GM21528 (cell line): ENCODE measurements at regions not wholly inside any gene's neighbourhood (a gene's known extent, or its start where the extent isn't known, plus 50 kb on each side); places are given as distances from the start of the nearest gene placed in this dataset.
A peak's percentile ranks its signal among the peaks of the same experiment; 100 is the strongest.

Experiments used
- ATAC-seq: cut with Tn5 transposase; IDR thresholded peaks from one replicate; pipeline ENCODE4 v1.9.1; 2021; ENCODE audit warnings: mild to moderate bottlenecking, moderate library complexity; ENCODE audit not compliant: unreplicated experiment, low FRiP score

- no peak for ATAC-seq
Observed at GRCh38 chr21:39033878-39034589, 149.2 kb downstream of the PSMG1 start.

DNA sequence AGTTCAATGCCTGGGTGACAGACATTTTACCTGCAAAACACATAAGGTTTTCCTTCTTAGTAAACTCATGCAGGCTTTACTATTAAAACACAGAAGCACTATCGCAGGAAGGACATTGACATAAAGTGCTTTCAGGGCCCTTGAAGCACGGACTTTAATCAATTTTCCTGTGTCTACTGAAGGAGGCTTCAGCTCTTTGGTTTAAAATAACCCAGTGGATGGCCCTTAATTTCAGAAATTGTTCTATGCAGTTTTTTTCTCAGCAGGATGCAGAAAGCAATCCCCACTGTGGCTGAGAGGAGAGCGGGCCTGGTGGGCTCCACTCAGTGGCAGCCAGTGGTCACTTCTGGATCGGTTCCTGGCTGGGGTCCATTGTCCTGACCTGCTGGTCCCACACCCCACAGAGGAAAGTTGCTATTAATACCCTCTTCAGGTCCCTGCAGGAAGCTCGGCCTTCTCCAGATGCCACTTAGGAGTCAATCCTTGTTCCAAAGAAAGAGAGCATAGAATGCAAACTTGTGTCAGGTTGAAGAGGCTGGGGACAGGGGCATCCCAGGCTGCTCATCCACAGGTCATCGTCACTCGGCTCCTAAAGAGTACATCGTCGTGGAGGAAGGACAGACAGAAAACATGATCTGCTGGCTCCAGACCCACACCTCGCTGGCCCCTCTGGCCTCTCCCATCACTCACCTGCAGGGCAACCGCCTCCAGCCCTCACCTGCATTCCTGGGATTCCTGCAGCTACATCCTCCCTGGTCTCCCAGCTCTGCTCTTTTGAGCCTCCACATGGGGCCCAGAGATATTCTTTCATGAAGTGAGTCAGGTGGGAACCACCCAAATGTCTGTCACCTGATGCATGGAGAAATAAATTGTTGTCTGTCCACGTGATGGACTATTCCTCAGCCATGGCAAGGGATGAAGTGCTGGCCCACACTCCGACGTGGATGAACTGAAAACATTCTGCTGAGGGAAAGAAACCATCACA, 153.1 kb downstream of the PSMG1 start:
- no peak for ATAC-seq

- no peak for ATAC-seq
Observed at GRCh38 chr21:39029086-39029755, 154.0 kb downstream of the PSMG1 start.

GRCh38 chr21:39025198-39025597, 158.1 kb downstream of the PSMG1 start:
- ATAC-seq, result no peak

GRCh38 chr21:39024538-39024937, 158.7 kb downstream of the PSMG1 start:
- no peak for ATAC-seq

DNA sequence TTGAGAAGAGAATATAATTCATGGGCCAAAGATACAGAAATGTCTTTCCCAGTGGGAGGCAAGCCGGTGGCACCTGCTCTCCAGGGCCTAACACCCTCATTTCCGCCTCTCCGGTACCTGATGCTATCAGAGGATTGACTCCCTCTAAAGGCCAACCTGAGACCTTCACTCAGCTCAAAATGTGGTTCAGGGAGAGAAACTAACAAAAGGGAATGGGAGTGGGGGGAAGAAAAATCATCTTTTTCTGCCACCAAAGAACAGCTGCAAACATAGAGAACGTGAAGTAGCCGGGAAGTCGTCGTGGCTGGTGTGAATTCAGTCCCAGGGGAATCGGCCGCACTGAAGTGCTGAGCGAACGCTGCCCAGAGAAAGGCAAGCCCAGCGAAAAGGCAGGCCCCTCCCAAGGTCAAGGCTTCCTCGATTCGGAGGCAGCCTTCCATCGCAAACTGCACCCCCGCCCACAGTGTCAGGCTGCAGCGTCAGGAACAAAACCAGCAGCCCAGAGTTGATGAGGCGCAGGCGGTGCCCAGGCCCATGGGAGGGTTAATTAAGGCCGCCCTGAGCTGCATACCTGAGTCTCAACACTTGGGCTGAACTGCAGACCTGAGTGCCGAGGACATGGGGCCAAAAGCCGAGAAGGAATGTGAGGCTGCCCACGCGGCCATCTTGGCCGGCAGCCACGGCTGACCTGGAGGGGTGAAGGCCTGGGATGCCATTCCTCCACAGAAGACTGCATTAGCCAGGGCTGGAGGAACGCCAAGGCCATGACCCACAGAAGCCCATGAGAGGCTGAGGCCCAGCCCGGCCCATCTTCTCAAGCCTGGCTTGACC, 160.2 kb downstream of the PSMG1 start:
- no peak for ATAC-seq

GRCh38 chr21:39022466-39022862, 160.8 kb downstream of the PSMG1 start:
- ATAC-seq, result no peak

- ATAC-seq, result no peak
Observed at GRCh38 chr21:39022035-39022434, 161.2 kb downstream of the PSMG1 start.

- ATAC-seq, result no peak
Observed at GRCh38 chr21:39021478-39021832, 161.8 kb downstream of the PSMG1 start.

DNA sequence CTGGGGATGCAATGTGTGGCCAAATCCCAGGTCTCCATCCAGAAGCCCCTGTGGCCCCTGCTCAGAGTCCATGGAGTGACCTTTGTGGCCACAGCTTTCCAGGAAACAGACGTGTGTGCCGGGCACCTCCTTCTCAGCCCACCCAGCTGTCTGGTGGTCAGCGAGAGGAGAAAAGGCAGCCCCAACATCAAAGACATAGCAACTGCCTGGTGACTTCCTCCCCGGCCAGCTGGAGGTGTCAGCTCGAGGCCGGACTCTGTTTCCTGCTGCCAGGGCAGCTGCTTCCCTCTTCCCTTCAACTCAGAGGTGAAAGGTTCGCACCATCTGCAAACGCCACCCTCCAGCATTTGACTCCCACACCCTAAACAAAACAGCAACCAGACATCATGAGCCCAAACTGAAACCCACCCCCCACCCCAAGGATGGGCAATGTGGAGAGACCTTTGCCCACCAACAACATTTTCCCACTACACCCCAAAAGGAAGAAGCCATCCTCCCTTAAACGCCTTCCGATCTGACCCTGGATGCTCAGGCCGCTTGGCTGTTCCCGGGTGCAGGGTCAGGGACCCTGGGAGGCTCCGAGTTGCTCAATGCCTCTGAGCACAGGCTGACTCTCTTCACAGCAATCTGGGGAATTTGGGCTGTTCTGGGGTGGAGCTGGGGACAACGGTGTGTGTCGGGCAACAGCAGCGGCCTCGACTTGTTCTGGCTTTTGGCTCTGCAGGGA, 162.3 kb downstream of the PSMG1 start:
- no peak for ATAC-seq

GRCh38 chr21:39018730-39019129, 164.5 kb downstream of the PSMG1 start:
- ATAC-seq, result no peak

DNA sequence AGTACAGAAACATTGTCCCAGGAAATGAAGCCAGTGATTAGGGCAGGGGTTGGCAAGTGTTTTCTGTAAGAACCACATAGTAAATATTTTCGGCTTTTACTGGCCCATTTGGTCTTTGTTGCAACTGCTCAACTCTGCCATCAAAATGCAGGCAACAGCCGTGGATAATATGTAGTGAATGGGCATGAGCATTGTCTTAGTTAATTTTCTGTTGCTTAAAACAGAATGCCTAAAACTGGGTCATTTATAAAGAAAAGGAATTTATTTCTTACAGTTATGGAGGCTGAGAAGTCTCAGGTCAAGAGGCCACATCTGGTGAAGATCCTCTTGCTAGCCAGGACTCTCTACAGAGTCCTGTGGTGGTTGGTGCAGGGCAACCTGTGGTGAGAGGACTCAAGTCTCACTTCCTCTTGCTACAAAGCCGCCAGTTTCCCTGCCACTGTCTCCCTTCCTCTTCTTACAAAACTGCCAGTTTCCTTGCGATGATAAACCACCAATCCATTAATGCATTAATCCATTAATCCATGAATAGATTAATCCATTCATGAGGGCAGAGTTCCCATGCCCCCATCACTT, 166.4 kb downstream of the PSMG1 start:
- ATAC-seq, result peak; percentile 94

- ATAC-seq, result no peak
Observed at GRCh38 chr21:39014747-39015146, 168.5 kb downstream of the PSMG1 start.

DNA sequence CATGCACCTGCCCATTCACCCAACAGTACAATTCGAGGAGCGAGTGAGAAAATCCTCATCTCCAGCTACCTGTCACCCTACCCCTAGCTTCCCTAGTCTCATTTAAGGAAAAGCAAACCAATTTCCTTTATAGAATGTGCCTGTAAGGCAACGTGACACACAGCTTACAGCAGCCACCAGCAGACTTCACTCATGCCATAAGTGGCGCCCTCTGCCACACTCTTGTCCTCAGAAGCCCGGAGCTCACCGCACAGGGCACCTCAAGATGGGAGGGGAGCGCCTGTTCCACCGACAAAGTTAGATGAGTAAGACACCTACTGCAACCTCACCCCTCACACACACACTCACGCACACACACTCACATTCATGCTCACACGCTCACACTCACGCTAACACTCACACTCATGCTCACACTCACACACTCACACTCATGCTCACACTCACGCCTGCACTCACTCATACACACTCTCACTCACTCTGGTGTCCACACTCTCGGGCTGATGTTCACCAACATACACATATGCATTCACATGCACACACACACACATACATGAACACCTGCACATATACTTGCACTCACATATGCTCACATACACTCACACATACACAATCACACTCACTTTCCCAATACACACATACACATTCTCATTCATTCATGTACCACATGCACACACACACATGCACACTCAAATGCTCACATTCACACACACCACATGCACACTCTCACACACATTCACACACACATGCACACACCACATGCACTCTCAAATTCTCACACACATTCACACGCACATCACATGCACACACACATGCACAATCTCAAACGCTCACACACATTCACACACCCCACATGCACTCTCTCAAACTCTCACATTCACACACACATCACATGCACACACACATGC, 170.7 kb downstream of the PSMG1 start:
- no peak for ATAC-seq

GRCh38 chr21:39011911-39012310, 171.3 kb downstream of the PSMG1 start:
- ATAC-seq, result no peak

- no peak for ATAC-seq
Observed at GRCh38 chr21:39010629-39011404, 172.4 kb downstream of the PSMG1 start.

DNA sequence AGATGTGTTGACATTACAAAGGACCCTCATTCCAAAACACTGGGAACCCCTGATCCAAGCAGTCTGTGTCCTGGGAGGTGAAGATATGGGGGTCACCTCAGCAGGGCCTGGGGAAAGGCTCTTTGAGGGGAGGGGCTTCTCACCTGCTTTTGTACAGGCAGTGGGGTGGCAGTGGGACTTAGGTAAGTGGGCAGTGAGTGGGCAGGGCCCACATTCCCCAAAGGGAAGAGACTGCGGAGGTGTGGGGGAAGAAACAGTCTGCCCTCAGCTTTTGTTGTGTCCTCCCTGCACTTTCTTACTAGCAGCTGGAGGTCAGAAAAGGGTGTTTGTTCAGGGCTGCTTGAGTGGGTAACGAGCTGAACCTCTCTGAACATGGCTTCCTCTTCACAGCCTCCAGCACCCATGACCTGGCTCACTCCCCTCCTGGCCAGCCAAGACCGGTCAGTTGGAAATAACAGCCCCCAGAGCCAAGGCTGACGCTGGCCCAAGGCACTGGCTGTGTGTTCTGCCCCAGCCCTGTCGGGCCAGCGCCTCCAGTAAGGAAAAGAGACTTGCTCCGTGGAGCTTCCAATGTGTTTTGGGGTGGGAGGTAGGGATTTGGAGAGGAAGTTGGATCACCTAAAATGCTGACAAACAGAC, 173.5 kb downstream of the PSMG1 start:
- no peak for ATAC-seq
